ENCODE measurements at regions not wholly inside any gene's neighbourhood (a gene's known extent, or its start where the extent isn't known, plus 50 kb on each side); places are given as distances from the start of the nearest gene placed in this dataset.

DNA sequence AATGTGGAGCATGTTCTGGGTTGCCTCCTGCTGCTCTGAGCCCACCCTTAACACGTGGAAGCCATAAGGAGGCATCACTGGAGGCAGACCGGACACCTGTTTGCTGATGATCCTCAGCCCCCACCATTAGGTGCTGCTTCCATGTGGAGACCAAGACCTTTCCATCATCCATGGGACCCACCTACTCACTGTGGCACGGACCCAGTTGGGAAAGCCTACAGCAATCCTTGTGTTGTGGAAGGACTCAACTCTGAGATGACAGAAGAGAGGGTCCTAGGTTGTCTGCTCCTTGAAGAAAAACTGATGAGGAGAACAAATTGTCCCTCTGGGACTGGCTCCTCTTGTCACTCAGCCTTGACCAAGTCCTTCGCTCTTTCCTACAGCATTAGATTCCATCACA is 86.5 kb upstream of the RAB12 start (continued):
- no peak for TF ChIP-seq ZSCAN21 (CRISPR knock-in tag; IDR thresholded peaks at IDR 0.05; ENCODE audit: borderline replicate concordance)

DNA sequence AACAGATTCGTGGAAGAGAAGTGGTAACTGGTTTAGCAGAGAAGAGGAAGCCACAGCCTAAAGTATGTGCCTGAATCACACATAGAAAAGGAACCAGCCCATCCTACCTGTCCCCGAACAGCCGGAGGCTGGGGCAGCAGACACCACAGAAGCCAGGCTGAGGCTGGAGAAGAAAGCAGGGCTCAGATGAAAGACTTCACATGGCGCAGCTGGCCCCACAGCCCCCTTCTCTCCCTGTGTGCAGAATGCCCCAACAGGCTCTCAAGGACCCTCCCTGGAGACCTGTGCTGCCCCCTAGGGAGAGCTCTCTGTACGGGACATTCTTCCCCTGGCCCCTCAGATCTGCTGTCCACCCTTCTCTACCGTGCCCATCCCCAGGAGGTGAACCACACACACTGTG is 83.5 kb upstream of the RAB12 start:
- Histone ChIP-seq H3K9me3 (ENCODE audit: low read length) (peaks cover 3% of the 10 kb centered on the region; the same call in 1 of the 2 replicates), H3K36me3 (replicated peaks in 1 of 2; ENCODE audit: control insufficient read depth in 1 of 2, insufficient read depth in 2 of 2, low read length in 2 of 2) (no peaks in the 10 kb centered on the region), H2AFZ (ENCODE audit: low read length) (no peak overlapping the region), H3K27ac (ENCODE audit: extremely low read length, insufficient read depth, low read length) (no peak overlapping the region), H3K4me1 (ENCODE audit: insufficient read depth, low read length) (no peaks in the 10 kb centered on the region), H3K9ac (ENCODE audit: insufficient read depth, low read depth, low read length) (no peak overlapping the region), H3K27me3 (ENCODE audit: control insufficient read depth in 1 of 2, insufficient read depth in 2 of 2, low read length in 2 of 2) (peaks cover 1 to 20% of the 10 kb centered on the region in 2 experiments; a peak in 1 of 5 replicates), H3K79me2 (ENCODE audit: insufficient read depth, low read length) (no peaks in the 10 kb centered on the region), H4K20me1 (ENCODE audit: insufficient read depth, low read length) (no peaks in the 10 kb centered on the region), H3K4me2 (ENCODE audit: low read depth, low read length) (no peak overlapping the region), H3K4me3 (replicated peaks in 1 of 3; ENCODE audit: insufficient read depth in 1 of 3, low read depth in 2 of 3, low read length in 3 of 3) (no peak overlapping the region)
- ChIA-PET POLR2A (no interaction called here), CTCF (ENCODE audit: low intra/inter-chr PET ratio, low total read pairs) (no interaction called here)
- 11% methylated on average over 4 of the region's 6 CpGs for WGBS (ENCODE audit: low lambda C conversion rate)
- no TSS peak for BruUV-seq (replicated peaks)
- intact Hi-C loops (cut with micrococcal nuclease; ENCODE audit: unreplicated experiment) = no loop called here
- no peak for TF ChIP-seq ZSCAN9 (CRISPR knock-in tag; IDR thresholded peaks at IDR 0.05; ENCODE audit: borderline replicate concordance)
- TF ChIP-seq STAG1 (CRISPR knock-in tag; IDR thresholded peaks at IDR 0.05) = peak; percentile 25; the same call in 1 of the 2 replicates
- no peak for TF ChIP-seq MIXL1 (CRISPR knock-in tag; IDR thresholded peaks at IDR 0.05)
- TF ChIP-seq, protein P1, sequence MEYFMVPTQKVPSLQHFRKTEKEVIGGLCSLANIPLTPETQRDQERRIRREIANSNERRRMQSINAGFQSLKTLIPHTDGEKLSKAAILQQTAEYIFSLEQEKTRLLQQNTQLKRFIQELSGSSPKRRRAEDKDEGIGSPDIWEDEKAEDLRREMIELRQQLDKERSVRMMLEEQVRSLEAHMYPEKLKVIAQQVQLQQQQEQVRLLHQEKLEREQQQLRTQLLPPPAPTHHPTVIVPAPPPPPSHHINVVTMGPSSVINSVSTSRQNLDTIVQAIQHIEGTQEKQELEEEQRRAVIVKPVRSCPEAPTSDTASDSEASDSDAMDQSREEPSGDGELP (IDR thresholded peaks at IDR 0.05; ENCODE audit: borderline replicate concordance, low read depth) = no peak
- TF ChIP-seq, protein P2, sequence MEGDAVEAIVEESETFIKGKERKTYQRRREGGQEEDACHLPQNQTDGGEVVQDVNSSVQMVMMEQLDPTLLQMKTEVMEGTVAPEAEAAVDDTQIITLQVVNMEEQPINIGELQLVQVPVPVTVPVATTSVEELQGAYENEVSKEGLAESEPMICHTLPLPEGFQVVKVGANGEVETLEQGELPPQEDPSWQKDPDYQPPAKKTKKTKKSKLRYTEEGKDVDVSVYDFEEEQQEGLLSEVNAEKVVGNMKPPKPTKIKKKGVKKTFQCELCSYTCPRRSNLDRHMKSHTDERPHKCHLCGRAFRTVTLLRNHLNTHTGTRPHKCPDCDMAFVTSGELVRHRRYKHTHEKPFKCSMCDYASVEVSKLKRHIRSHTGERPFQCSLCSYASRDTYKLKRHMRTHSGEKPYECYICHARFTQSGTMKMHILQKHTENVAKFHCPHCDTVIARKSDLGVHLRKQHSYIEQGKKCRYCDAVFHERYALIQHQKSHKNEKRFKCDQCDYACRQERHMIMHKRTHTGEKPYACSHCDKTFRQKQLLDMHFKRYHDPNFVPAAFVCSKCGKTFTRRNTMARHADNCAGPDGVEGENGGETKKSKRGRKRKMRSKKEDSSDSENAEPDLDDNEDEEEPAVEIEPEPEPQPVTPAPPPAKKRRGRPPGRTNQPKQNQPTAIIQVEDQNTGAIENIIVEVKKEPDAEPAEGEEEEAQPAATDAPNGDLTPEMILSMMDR (CRISPR knock-in tag; IDR thresholded peaks at IDR 0.05) = peak; percentile 45
- in situ Hi-C loops (cut with HindIII; ENCODE audit: extremely low pct_ligation_motif_present, low pct_unique_long_range_greater_than_20kb) = no loop called here
- no peak for FAIRE-seq
- peak; percentile 8 for DNase-seq (ENCODE audit: low spot score)
- ATAC-seq = peak; percentile 92

All from HepG2 (cell line).